Psoas muscle (tissue), 7 donors: ENCODE measurements at regions not wholly inside any gene's neighbourhood (a gene's known extent, or its start where the extent isn't known, plus 50 kb on each side); places are given as distances from the start of the nearest gene placed in this dataset.

Experiments used
- ATAC-seq, 4 donors: fragments of 200-7000 bp; cut with Tn5 transposase; one replicate each; pipeline ENCODE4 v1.9.1; 2020; ENCODE audit warnings: moderate library complexity in 3 of 4, mild to moderate bottlenecking in 2 of 4
- DNase-seq, 2 donors: peaks; one replicate each; pipeline ENCODE4 v3.0.0-alpha.2; 2020
- H3K27ac ChIP-seq: fragments of 200-600 bp; one replicate; pipeline ENCODE4 v1.8.0; 2022
- H3K27me3 ChIP-seq, 3 donors: fragments of 200-600 bp in 1 of 3; one replicate each; pipeline versions ENCODE4 v1.6.1 to v1.8.0; 2013 to 2022; ENCODE audit warnings: low read length in 2 of 3, mild to moderate bottlenecking in 2 of 3, moderate library complexity in 1 of 3; ENCODE audit not compliant: insufficient read depth in 3 of 3
- H3K36me3 ChIP-seq, 2 donors: fragments of 200-600 bp in 1 of 2; one replicate each; pipeline versions ENCODE4 v1.6.1 to v1.8.0; 2013 to 2022; ENCODE audit warnings: low read depth in 1 of 2, mild to moderate bottlenecking in 1 of 2, moderate library complexity in 1 of 2; ENCODE audit not compliant: insufficient read depth in 1 of 2
- H3K4me1 ChIP-seq: fragments of 200-600 bp; one replicate; pipeline ENCODE4 v1.8.0; 2022
- H3K4me3 ChIP-seq: fragments of 200-600 bp; one replicate; pipeline ENCODE4 v1.8.0; 2022; ENCODE audit warnings: mild to moderate bottlenecking
- H3K9me3 ChIP-seq: fragments of 200-600 bp; one replicate; pipeline ENCODE4 v1.8.0; 2022
- WGBS, 3 donors: extraction: QIAGEN DNeasy Blood & Tissue Kit; methylation state at CpG; one replicate each; pipeline versions ENCODE4 v1.1.6 to v1.1.7; 2013; 5-methylcytosine and 5-hydroxymethylcytosine counted together
- intact Hi-C, 2 donors: fragments of 100-400 bp; cut with DNase I; formaldehyde crosslinking; loops; one replicate each; pipeline versions ENCODE4 v1.11.0 to v1.14.2; 2022
- TF ChIP-seq, protein P1 (sequence below): fragments of 200-600 bp; IDR thresholded peaks from one replicate; pipeline ENCODE4 v1.8.0; 2022; ENCODE audit warnings: antibody characterized with exemption
- donor health status: healthy with polysubstance abuse.
- donor health status: DM: no; HTN: no; CAD: no; lungs with moderate emphysema.
- donor health status: Bipolar disorder and iron deficiency.
- donor health status: healthy.
- donor health status: DM: yes; HTN: yes; CAD: no.
- donor health status: DM: no; HTN: no; CAD: no.
- donor health status: DM: yes; HTN: yes; CAD: no.

- intact Hi-C loops: no loop called here
- ATAC-seq (no peak), DNase-seq (no peak)
- Histone ChIP-seq H3K27me3 (no peaks in the 10 kb centered on the region), H3K9me3 (no peaks in the 10 kb centered on the region), H3K27ac (no peak overlapping the region), H3K4me1 (no peaks in the 10 kb centered on the region), H3K4me3 (no peak overlapping the region), H3K36me3 (no peaks in the 10 kb centered on the region)
- TF ChIP-seq, protein P1, sequence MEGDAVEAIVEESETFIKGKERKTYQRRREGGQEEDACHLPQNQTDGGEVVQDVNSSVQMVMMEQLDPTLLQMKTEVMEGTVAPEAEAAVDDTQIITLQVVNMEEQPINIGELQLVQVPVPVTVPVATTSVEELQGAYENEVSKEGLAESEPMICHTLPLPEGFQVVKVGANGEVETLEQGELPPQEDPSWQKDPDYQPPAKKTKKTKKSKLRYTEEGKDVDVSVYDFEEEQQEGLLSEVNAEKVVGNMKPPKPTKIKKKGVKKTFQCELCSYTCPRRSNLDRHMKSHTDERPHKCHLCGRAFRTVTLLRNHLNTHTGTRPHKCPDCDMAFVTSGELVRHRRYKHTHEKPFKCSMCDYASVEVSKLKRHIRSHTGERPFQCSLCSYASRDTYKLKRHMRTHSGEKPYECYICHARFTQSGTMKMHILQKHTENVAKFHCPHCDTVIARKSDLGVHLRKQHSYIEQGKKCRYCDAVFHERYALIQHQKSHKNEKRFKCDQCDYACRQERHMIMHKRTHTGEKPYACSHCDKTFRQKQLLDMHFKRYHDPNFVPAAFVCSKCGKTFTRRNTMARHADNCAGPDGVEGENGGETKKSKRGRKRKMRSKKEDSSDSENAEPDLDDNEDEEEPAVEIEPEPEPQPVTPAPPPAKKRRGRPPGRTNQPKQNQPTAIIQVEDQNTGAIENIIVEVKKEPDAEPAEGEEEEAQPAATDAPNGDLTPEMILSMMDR: no peak
- WGBS, 3 donors: 45 to 51% (median 49%) methylated on average over 3 of the region's 3 CpGs
Measured at GRCh38 chr4:62814510-62815047, 1594.7 kb downstream of the TECRL start.

DNA sequence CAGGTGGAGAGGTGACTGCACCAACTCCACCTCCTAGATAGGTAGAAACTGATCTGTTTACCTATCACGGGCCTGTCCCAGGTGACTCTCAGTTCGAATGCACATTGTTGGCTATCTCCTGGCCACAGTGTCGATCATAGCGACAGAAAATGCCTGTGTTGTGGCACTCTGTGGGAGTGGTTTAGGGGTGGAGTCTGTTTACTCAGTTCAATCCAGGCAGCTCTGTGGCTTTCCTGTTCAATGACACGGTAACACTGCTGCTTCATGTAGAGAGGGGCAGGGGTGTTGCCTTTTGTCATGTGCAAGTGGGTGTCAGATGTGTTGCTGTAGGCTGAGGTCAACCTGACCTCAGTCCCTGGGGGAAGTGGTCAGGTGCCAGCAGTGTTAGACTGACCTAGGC is 1602.4 kb downstream of the TECRL start:
- H3K4me3 ChIP-seq: no peak overlapping the region

DNA sequence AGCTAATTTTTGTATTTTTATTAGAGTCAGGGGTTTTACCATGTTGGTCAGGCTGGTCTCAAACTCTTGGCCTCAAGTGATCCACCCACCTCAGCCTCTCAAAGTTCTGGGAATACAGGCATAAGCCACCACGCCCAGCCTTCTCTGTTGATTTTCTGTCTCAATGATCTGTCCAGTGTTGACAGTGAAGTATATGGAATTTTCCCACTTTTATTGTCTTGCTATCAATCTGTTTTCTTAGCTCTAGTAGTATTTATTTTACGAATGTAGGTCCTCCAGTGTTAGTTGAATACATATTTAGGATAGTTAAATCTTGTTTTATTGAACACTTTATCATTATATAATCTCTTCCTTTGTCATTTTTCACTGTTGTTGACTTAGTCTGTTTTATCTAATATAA is 1603.9 kb downstream of the ADGRL3 start:
- Histone ChIP-seq H3K4me3 (no peak overlapping the region), H3K27ac (no peak overlapping the region), H3K4me1 (no peaks in the 10 kb centered on the region), H3K27me3 (no peaks in the 10 kb centered on the region), H3K9me3 (no peaks in the 10 kb centered on the region), H3K36me3 (no peaks in the 10 kb centered on the region)
- 75 to 85% (median 81%) methylated on average over 2 of the region's 2 CpGs for WGBS, 3 donors
- intact Hi-C loops: no loop called here
- ATAC-seq (no peak), DNase-seq (no peak)
- TF ChIP-seq, protein P1: no peak

More for the DNA sequence above, 1602.4 kb downstream of the TECRL start:
- DNase-seq (no peak), ATAC-seq (no peak)
- H3K27me3 ChIP-seq: no peaks in the 10 kb centered on the region
- TF ChIP-seq, protein P1: no peak
- no peaks in the 10 kb centered on the region for H3K36me3 ChIP-seq
- no peaks in the 10 kb centered on the region for H3K4me1 ChIP-seq
- intact Hi-C loops: no loop called here
- WGBS, 3 donors: 78 to 92% (median 87%) methylated on average over 5 of the region's 5 CpGs
- H3K9me3 ChIP-seq: no peaks in the 10 kb centered on the region
- no peak overlapping the region for H3K27ac ChIP-seq

DNA sequence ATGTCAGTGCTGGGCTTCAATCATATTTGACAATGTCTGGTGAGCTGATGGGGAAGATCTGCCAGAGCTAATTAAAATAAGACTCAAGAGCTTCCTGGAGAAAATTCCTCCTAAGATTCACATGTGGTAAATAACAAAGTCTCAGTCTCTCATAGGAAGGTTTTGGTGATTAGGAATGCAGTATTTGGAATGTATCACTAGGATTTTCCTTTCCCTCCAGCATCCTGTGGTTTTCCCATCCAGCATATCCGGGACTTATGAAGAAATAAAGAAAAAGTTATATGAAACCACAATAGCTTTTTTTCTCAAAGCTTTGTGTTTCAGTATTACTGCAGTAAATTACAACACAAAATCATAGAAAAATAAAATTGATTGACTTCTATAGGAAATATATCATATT is 1597.1 kb downstream of the ADGRL3 start:
- H3K4me3 ChIP-seq: no peak overlapping the region
- TF ChIP-seq, protein P1: no peak
- H3K27me3 ChIP-seq: no peaks in the 10 kb centered on the region
- H3K36me3 ChIP-seq: no peaks in the 10 kb centered on the region
- H3K4me1 ChIP-seq: no peaks in the 10 kb centered on the region
- intact Hi-C loops: no loop called here
- no peaks in the 10 kb centered on the region for H3K9me3 ChIP-seq
- ATAC-seq (no peak), DNase-seq (no peak)
- 57 to 73% (median 64%) methylated on average over 1 of the region's 1 CpG for WGBS, 3 donors
- no peak overlapping the region for H3K27ac ChIP-seq

DNA sequence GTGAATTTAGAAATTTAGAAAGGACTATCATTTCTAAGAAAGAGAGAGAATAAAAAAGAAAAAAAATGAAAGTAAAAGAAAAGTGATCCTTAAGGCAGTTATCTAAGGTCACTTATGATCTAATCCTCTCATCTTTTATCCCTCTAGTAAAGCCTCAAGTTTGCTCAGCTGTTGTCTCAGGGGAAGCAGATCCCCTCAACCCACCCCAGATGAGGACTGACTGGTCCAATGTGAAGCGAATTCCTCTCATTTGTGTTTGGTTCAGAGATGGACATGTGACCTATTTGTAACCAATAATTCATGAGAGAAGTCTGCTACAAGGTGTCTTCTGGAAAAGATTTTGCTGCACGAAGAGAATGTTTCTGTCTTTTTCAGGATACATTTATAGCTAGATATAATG is 1591.3 kb downstream of the ADGRL3 start:
- Histone ChIP-seq H3K36me3 (no peaks in the 10 kb centered on the region), H3K4me3 (no peak overlapping the region), H3K27ac (no peak overlapping the region), H3K4me1 (no peaks in the 10 kb centered on the region), H3K9me3 (no peaks in the 10 kb centered on the region), H3K27me3 (no peaks in the 10 kb centered on the region)
- 70 to 80% (median 74%) methylated on average over 2 of the region's 2 CpGs for WGBS, 3 donors
- TF ChIP-seq, protein P1: no peak
- no peak for ATAC-seq
- intact Hi-C loops: no loop called here
- DNase-seq: no peak
